ENCODE measurements at regions not wholly inside any gene's neighbourhood (a gene's known extent, or its start where the extent isn't known, plus 50 kb on each side); places are given as distances from the start of the nearest gene placed in this dataset.

- no peak overlapping the region for H3T11ph ChIP-seq (ENCODE audit: low read length)
- H4K5ac ChIP-seq (ENCODE audit: insufficient read length, low read depth, low read length) = no peak overlapping the region
- no peak overlapping the region for H3K9ac ChIP-seq (ENCODE audit: extremely low read depth, insufficient read length, low read length)
- no peak overlapping the region for H4K91ac ChIP-seq (ENCODE audit: insufficient read length, low read depth, low read length)
- Mint-ChIP-seq H3K4me1 (peaks cover 17 to 18% of the 10 kb centered on the region in 2 experiments), H3K4me3 (no peak overlapping the region), H3K27ac (no peak overlapping the region), H3K36me3 (ENCODE audit: insufficient read depth in 1 of 3, low read depth in 3 of 3) (no peaks in the 10 kb centered on the region), H3K27me3 (ENCODE audit: low read depth) (no peaks in the 10 kb centered on the region), H3K9me3 (no peaks in the 10 kb centered on the region)
- no peaks in the 10 kb centered on the region for H3K27me3 ChIP-seq (ENCODE audit: insufficient read depth, low read length)
- no peak overlapping the region for H3K23ac ChIP-seq (ENCODE audit: insufficient read length, low read depth, low read length)
- no peak overlapping the region for H2BK5ac ChIP-seq (ENCODE audit: insufficient read length, low read length)
- H3K79me1 ChIP-seq (ENCODE audit: insufficient read depth, low read depth, low read length, poor library complexity, severe bottlenecking) = no peaks in the 10 kb centered on the region
- H2BK15ac ChIP-seq (ENCODE audit: low read depth, low read length) = no peak overlapping the region
- H2BK12ac ChIP-seq (ENCODE audit: insufficient read length, low read depth, low read length) = no peak overlapping the region
- no peak overlapping the region for H2AFZ ChIP-seq (ENCODE audit: low read length)
- H3K56ac ChIP-seq (ENCODE audit: insufficient read length, low read depth, low read length) = no peak overlapping the region
- no peak overlapping the region for H3K4me2 ChIP-seq (ENCODE audit: insufficient read depth, insufficient read length, low read length)
- no peak overlapping the region for H3K4ac ChIP-seq (ENCODE audit: low read depth, low read length)
- H2AK5ac ChIP-seq (ENCODE audit: insufficient read length, low read length) = no peak overlapping the region
- no peak overlapping the region for H3K18ac ChIP-seq (ENCODE audit: insufficient read length, low read depth, low read length)
- no peak overlapping the region for H3K14ac ChIP-seq (ENCODE audit: insufficient read depth, low read length)
- no peaks in the 10 kb centered on the region for H4K20me1 ChIP-seq (ENCODE audit: control insufficient read depth, insufficient read depth, insufficient read length)
- H4K8ac ChIP-seq (replicated peaks; ENCODE audit: insufficient read length, low read depth, low read length) = no peak overlapping the region
- H3K9me3 ChIP-seq (ENCODE audit: control insufficient read depth, low read depth, low read length) = no peaks in the 10 kb centered on the region
- DNase-seq = no peak
- no peak overlapping the region for H2BK120ac ChIP-seq (ENCODE audit: low read depth, low read length, poor library complexity, severe bottlenecking)
- H3K27ac ChIP-seq (ENCODE audit: insufficient read length, low read depth, low read length) = no peak overlapping the region
- no peaks in the 10 kb centered on the region for H3K79me2 ChIP-seq (ENCODE audit: insufficient read depth, low read length)
- H3K23me2 ChIP-seq (ENCODE audit: insufficient read length, low read depth, low read length, poor library complexity, severe bottlenecking) = no peaks in the 10 kb centered on the region
- WGBS (ENCODE audit: extremely low coverage, insufficient read length, low lambda C conversion rate) = no CpG with 5 or more reads among the region's 3 CpGs
- H3K4me1 ChIP-seq (ENCODE audit: insufficient read depth, low read length) = no peaks in the 10 kb centered on the region
- TF ChIP-seq, protein P1, sequence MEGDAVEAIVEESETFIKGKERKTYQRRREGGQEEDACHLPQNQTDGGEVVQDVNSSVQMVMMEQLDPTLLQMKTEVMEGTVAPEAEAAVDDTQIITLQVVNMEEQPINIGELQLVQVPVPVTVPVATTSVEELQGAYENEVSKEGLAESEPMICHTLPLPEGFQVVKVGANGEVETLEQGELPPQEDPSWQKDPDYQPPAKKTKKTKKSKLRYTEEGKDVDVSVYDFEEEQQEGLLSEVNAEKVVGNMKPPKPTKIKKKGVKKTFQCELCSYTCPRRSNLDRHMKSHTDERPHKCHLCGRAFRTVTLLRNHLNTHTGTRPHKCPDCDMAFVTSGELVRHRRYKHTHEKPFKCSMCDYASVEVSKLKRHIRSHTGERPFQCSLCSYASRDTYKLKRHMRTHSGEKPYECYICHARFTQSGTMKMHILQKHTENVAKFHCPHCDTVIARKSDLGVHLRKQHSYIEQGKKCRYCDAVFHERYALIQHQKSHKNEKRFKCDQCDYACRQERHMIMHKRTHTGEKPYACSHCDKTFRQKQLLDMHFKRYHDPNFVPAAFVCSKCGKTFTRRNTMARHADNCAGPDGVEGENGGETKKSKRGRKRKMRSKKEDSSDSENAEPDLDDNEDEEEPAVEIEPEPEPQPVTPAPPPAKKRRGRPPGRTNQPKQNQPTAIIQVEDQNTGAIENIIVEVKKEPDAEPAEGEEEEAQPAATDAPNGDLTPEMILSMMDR (conservative IDR thresholded peaks at IDR 0.05) = no peak
- H2BK20ac ChIP-seq (ENCODE audit: low read depth, low read length, poor library complexity, severe bottlenecking) = no peak overlapping the region
These were observed 874.7 kb downstream of the EFNA5 start for GRCh38 chr5:106796081-106796480.
